ENCODE measurements at regions not wholly inside any gene's neighbourhood (a gene's known extent, or its start where the extent isn't known, plus 50 kb on each side); places are given as distances from the start of the nearest gene placed in this dataset.
"Not testable (repeated sequence)": the region's sequence is repeated elsewhere in the genome, so short reads cannot be mapped to it uniquely, and the experiment has no call there.

DNA sequence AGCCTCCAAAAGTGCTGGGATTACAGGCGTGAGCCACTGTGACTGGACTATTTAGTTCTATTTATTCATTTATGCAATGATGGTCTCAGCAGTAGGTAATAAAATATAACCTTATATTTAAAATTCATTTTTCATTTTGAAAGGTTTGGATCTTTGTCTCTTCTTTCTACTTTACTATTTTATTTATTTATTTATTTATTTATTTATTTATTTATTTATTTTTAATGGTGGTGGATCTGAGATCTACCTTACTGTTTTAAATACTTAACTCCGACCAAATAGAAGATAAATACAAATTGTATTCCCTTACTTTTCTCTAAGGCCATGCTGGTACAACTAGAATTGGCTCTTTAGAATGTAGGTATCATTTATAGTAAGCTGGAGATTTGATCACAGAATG lies 159.9 kb upstream of the NBPF19 start:
- not testable (repeated sequence) for H3K27ac ChIP-seq (ENCODE audit: low read depth, low read length); H3K36me3 ChIP-seq (ENCODE audit: control insufficient read depth in 3 of 3, insufficient read depth in 3 of 3, low read length in 3 of 3); H3K4me1 ChIP-seq (ENCODE audit: control insufficient read depth in 3 of 3, insufficient read depth in 3 of 3, low read length in 3 of 3); H3K9ac ChIP-seq (ENCODE audit: low read depth in 1 of 3, low read length in 3 of 3); H3K9me3 ChIP-seq (ENCODE audit: control insufficient read depth in 3 of 3, low read length in 3 of 3); H3K27me3 ChIP-seq (ENCODE audit: control insufficient read depth in 3 of 3, insufficient read depth in 3 of 3, low read length in 3 of 3); H3K4me3 ChIP-seq (ENCODE audit: low read length in 3 of 3)

DNA sequence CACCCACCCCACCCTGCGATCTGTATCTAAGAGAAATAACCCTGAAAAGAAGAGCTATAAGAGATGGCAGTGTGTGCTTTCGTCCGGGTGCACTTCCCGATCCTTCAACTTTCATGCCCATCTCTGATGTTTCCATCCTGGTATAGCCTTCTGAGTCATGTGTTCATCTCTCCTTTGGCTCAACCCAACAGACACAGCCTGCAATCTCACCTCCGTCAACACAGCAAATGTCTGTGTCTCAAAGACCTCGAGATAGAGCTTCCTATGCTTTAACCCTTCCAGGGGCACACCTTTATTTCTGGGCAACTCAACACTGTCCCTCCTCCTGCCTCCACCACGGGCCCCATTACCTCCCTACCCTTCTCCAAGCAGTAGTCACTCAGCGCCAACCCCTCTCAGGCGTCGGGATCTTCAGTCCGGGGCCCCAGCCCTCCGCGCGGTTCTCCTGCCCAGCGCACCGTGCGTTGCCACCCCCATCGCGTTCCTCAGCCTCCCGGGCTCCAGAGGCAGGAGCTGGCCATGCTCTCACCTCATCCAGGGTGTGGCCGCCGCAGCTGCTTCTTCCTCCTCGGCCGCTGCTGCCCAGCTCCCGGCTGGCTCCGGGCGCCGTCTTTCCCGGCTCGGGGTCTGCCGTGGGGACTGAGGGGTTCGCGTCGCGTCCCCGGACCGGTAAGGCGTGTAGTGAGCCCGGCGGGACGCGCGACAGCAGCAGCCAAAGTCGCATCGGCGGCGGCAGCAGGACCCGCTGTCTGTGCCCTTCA lies 153.7 kb upstream of the NBPF19 start:
- not testable (repeated sequence) for H3K27me3 ChIP-seq (ENCODE audit: control insufficient read depth in 3 of 3, insufficient read depth in 3 of 3, low read length in 3 of 3); H3K9ac ChIP-seq (ENCODE audit: low read depth in 1 of 3, low read length in 3 of 3); H3K9me3 ChIP-seq (ENCODE audit: control insufficient read depth in 3 of 3, low read length in 3 of 3); H3K4me3 ChIP-seq (ENCODE audit: low read length in 3 of 3); H3K4me1 ChIP-seq (ENCODE audit: control insufficient read depth in 3 of 3, insufficient read depth in 3 of 3, low read length in 3 of 3); H3K36me3 ChIP-seq (ENCODE audit: control insufficient read depth in 3 of 3, insufficient read depth in 3 of 3, low read length in 3 of 3); H3K27ac ChIP-seq (ENCODE audit: low read depth, low read length)

DNA sequence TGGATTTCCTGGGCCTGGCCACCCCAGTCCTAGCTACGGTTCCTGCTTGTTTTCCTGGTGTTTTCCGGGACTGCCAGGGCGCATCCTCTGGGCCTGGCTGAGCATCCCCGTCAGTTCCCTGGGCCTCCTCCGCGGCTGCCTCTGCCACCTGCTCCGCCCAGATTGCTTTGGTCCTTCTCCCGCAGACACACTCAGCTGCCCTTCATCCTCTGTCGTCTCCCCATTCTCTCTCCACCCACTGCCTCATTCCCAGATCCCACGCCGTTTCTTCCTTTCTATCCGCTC lies 153.2 kb upstream of the NBPF19 start:
- not testable (repeated sequence) for H3K36me3 ChIP-seq (ENCODE audit: control insufficient read depth in 3 of 3, insufficient read depth in 3 of 3, low read length in 3 of 3); H3K27me3 ChIP-seq (ENCODE audit: control insufficient read depth in 3 of 3, insufficient read depth in 3 of 3, low read length in 3 of 3); H3K9ac ChIP-seq (ENCODE audit: low read depth in 1 of 3, low read length in 3 of 3)

DNA sequence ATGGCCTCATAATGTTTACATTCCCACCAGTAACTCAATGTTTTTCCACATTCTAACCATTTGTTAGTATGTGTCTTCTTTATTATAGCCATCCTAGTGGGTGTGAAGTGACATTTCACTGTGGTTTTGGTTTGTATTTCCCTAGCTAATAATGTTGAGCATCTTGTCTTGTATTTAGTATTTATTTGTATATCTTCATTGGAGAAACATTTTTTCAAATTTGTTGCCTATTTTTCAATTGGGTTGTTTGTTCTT lies 144.8 kb upstream of the NBPF19 start:
- not testable (repeated sequence) for H3K9me3 ChIP-seq (ENCODE audit: control insufficient read depth in 3 of 3, low read length in 3 of 3); H3K27ac ChIP-seq (ENCODE audit: low read depth, low read length); H3K27me3 ChIP-seq (ENCODE audit: control insufficient read depth in 3 of 3, insufficient read depth in 3 of 3, low read length in 3 of 3); H3K9ac ChIP-seq (ENCODE audit: low read depth in 1 of 3, low read length in 3 of 3); H3K36me3 ChIP-seq (ENCODE audit: control insufficient read depth in 3 of 3, insufficient read depth in 3 of 3, low read length in 3 of 3); H3K4me3 ChIP-seq (ENCODE audit: low read length in 3 of 3); H3K4me1 ChIP-seq (ENCODE audit: control insufficient read depth in 3 of 3, insufficient read depth in 3 of 3, low read length in 3 of 3)

More for the DNA sequence above, 153.2 kb upstream of the NBPF19 start:
- H3K27ac ChIP-seq (ENCODE audit: low read depth, low read length); H3K9me3 ChIP-seq (ENCODE audit: control insufficient read depth in 3 of 3, low read length in 3 of 3); H3K4me3 ChIP-seq (ENCODE audit: low read length in 3 of 3); H3K4me1 ChIP-seq (ENCODE audit: control insufficient read depth in 3 of 3, insufficient read depth in 3 of 3, low read length in 3 of 3): not testable (repeated sequence)

DNA sequence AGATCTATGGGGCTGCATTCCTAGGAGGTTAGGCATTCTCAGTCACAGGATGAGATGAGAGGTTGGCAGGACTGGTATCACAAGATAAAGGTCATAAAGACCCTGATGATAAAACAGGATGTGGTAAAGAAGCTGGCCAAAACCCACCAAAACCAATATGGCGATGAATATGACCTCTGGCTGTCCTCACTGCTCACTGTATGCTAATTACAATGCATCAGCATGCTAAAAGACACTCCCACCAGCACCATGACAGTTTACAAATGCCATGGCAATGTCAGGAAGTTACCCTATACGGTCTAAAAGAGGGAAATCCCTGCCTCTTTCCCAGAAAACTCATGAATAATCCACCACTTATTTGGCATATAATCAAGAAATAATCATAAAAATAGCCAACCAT lies 138.8 kb upstream of the NBPF19 start:
- not testable (repeated sequence) for H3K9ac ChIP-seq (ENCODE audit: low read depth in 1 of 3, low read length in 3 of 3); H3K36me3 ChIP-seq (ENCODE audit: control insufficient read depth in 3 of 3, insufficient read depth in 3 of 3, low read length in 3 of 3); H3K27me3 ChIP-seq (ENCODE audit: control insufficient read depth in 3 of 3, insufficient read depth in 3 of 3, low read length in 3 of 3)

DNA sequence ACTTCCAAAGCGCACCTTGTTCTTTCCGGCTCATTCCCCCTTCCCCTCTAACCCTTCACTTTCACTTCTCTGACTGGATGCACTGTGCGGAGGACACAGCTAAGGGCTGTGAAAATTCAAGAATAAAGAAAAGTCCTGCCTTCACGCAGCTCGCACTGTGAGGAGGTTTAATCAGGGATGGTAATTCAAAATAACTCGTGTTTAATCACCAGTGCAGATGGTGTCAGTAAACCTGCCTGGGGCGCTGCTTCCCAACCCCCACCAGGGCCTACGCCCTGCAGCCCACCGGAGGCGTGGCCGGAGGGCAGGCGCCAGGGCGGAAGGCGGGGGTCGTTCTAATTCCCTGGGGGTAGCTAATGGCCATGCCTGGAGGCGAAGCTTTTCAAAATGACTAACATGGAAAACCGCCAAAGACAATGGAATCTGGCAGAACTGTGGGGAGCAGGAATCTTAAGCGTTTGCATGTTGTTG lies 136.6 kb upstream of the NBPF19 start:
- H3K9ac ChIP-seq (ENCODE audit: low read depth in 1 of 3, low read length in 3 of 3); H3K4me1 ChIP-seq (ENCODE audit: control insufficient read depth in 3 of 3, insufficient read depth in 3 of 3, low read length in 3 of 3); H3K36me3 ChIP-seq (ENCODE audit: control insufficient read depth in 3 of 3, insufficient read depth in 3 of 3, low read length in 3 of 3); H3K4me3 ChIP-seq (ENCODE audit: low read length in 3 of 3); H3K9me3 ChIP-seq (ENCODE audit: control insufficient read depth in 3 of 3, low read length in 3 of 3); H3K27ac ChIP-seq (ENCODE audit: low read depth, low read length); H3K27me3 ChIP-seq (ENCODE audit: control insufficient read depth in 3 of 3, insufficient read depth in 3 of 3, low read length in 3 of 3): not testable (repeated sequence)

More for the DNA sequence above, 138.8 kb upstream of the NBPF19 start:
- H3K27ac ChIP-seq (ENCODE audit: low read depth, low read length); H3K4me1 ChIP-seq (ENCODE audit: control insufficient read depth in 3 of 3, insufficient read depth in 3 of 3, low read length in 3 of 3); H3K9me3 ChIP-seq (ENCODE audit: control insufficient read depth in 3 of 3, low read length in 3 of 3); H3K4me3 ChIP-seq (ENCODE audit: low read length in 3 of 3): not testable (repeated sequence)

DNA sequence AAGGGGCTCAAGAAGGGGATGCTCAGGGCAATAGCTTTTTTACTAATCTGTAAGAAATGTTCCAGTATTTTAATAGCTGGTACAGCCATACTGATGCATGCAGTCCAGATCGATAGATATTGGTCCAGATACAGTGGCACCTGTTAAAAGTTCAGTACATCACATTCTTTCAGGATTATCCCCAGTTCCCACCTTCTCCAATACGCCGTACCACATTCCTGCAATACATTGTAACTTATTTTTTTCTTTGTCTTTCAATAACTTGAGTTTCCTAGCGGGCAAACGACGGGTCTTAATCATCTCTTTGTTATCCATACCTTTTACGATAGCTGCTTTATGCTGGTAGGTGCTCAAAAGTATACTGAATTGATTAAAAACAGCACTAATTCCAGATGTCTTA lies 136.1 kb upstream of the NBPF19 start:
- not testable (repeated sequence) for H3K4me1 ChIP-seq (ENCODE audit: control insufficient read depth in 3 of 3, insufficient read depth in 3 of 3, low read length in 3 of 3); H3K27me3 ChIP-seq (ENCODE audit: control insufficient read depth in 3 of 3, insufficient read depth in 3 of 3, low read length in 3 of 3); H3K4me3 ChIP-seq (ENCODE audit: low read length in 3 of 3); H3K9me3 ChIP-seq (ENCODE audit: control insufficient read depth in 3 of 3, low read length in 3 of 3); H3K9ac ChIP-seq (ENCODE audit: low read depth in 1 of 3, low read length in 3 of 3); H3K27ac ChIP-seq (ENCODE audit: low read depth, low read length); H3K36me3 ChIP-seq (ENCODE audit: control insufficient read depth in 3 of 3, insufficient read depth in 3 of 3, low read length in 3 of 3)

DNA sequence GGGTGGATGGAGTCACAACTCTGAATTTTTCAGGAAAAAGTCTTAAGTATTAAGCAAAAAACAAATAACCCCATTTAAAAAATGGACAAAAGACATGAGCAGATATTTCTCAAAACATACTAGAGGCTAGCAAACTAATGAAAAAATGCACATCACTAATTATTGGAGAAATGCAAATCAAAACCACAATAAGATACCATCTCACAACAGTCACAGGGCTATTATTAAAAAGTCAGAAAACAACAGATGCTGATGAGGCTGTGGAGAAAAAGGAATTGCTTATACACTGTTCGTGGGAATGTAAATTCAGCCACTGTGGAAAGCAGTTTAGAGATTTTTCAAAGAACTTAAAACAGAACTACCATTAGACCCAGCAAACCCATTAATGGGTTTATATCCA lies 125.4 kb upstream of the NBPF19 start:
- H3K9ac ChIP-seq (ENCODE audit: low read depth in 1 of 3, low read length in 3 of 3); H3K9me3 ChIP-seq (ENCODE audit: control insufficient read depth in 3 of 3, low read length in 3 of 3); H3K27me3 ChIP-seq (ENCODE audit: control insufficient read depth in 3 of 3, insufficient read depth in 3 of 3, low read length in 3 of 3); H3K36me3 ChIP-seq (ENCODE audit: control insufficient read depth in 3 of 3, insufficient read depth in 3 of 3, low read length in 3 of 3); H3K4me3 ChIP-seq (ENCODE audit: low read length in 3 of 3); H3K27ac ChIP-seq (ENCODE audit: low read depth, low read length); H3K4me1 ChIP-seq (ENCODE audit: control insufficient read depth in 3 of 3, insufficient read depth in 3 of 3, low read length in 3 of 3): not testable (repeated sequence)

DNA sequence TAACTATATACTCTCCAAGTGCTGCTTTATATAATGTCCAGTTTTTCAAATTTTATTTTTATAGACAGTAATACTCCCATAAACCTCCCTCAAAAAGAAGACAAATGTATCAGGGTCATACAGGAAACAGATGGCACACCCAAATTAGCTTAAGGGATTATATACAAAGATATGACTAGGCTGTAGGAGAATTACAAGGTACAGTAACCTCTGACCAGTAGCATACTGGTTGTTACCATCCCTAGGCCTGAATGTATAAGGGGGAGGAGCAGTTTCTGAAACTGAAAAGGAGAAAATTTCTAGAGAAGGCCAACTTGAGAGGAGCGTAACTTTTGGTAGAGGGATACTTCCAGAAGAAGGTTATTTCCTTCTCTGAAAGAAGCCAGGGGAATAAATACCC lies 122.6 kb upstream of the NBPF19 start:
- not testable (repeated sequence) for H3K27me3 ChIP-seq (ENCODE audit: control insufficient read depth in 3 of 3, insufficient read depth in 3 of 3, low read length in 3 of 3); H3K9me3 ChIP-seq (ENCODE audit: control insufficient read depth in 3 of 3, low read length in 3 of 3); H3K4me3 ChIP-seq (ENCODE audit: low read length in 3 of 3); H3K36me3 ChIP-seq (ENCODE audit: control insufficient read depth in 3 of 3, insufficient read depth in 3 of 3, low read length in 3 of 3); H3K4me1 ChIP-seq (ENCODE audit: control insufficient read depth in 3 of 3, insufficient read depth in 3 of 3, low read length in 3 of 3); H3K9ac ChIP-seq (ENCODE audit: low read depth in 1 of 3, low read length in 3 of 3); H3K27ac ChIP-seq (ENCODE audit: low read depth, low read length)

DNA sequence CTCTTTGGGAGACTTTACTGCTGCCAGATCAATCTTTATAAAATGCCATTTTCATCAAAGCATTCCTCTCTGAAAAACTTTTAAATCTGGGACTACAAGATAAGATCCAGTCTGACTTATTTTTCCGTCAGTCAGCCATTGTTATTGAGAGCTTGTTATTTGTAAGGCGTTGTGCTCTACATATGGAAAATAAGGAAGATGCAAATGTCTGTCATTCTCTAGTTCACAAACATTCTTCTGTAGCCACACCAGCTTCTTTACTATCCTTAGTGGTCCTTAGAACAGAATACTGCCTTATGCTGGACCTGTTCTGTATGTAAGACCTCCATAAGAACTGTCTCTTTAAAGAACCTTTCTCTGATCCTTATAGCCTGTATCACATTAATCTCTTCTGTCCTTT lies 120.3 kb upstream of the NBPF19 start:
- H3K9me3 ChIP-seq (ENCODE audit: control insufficient read depth in 3 of 3, low read length in 3 of 3); H3K4me1 ChIP-seq (ENCODE audit: control insufficient read depth in 3 of 3, insufficient read depth in 3 of 3, low read length in 3 of 3); H3K27me3 ChIP-seq (ENCODE audit: control insufficient read depth in 3 of 3, insufficient read depth in 3 of 3, low read length in 3 of 3); H3K4me3 ChIP-seq (ENCODE audit: low read length in 3 of 3); H3K27ac ChIP-seq (ENCODE audit: low read depth, low read length); H3K9ac ChIP-seq (ENCODE audit: low read depth in 1 of 3, low read length in 3 of 3); H3K36me3 ChIP-seq (ENCODE audit: control insufficient read depth in 3 of 3, insufficient read depth in 3 of 3, low read length in 3 of 3): not testable (repeated sequence)

DNA sequence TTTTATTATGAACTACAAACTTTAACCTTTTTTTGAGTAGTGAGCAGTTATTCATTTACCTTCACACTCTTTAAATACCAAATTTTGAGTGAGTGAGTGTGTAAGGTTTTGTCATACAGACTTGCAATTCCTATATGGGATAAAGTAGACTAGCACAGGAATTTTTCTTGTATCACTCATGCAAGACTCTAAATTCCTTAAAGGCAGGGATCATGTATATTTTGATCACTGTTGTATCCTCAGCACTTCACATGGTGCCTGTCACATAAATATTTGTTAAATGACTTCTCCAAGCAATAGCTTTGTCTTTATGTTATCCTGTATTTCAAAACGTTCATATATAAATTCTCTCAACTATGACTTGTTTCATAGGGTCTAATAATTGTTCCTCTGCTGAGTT lies 119.1 kb upstream of the NBPF19 start:
- H3K36me3 ChIP-seq (ENCODE audit: control insufficient read depth in 3 of 3, insufficient read depth in 3 of 3, low read length in 3 of 3) = not testable (repeated sequence)

More for the DNA sequence above, 119.1 kb upstream of the NBPF19 start:
- not testable (repeated sequence) for H3K27me3 ChIP-seq (ENCODE audit: control insufficient read depth in 3 of 3, insufficient read depth in 3 of 3, low read length in 3 of 3); H3K9me3 ChIP-seq (ENCODE audit: control insufficient read depth in 3 of 3, low read length in 3 of 3); H3K4me1 ChIP-seq (ENCODE audit: control insufficient read depth in 3 of 3, insufficient read depth in 3 of 3, low read length in 3 of 3); H3K4me3 ChIP-seq (ENCODE audit: low read length in 3 of 3); H3K27ac ChIP-seq (ENCODE audit: low read depth, low read length); H3K9ac ChIP-seq (ENCODE audit: low read depth in 1 of 3, low read length in 3 of 3)

All from skeletal muscle tissue (tissue), 3 donors.